Dendritic cell treated with granulocyte-macrophage colony-stimulating factor and Interleukin-4, amounts not matched to agents 40 ng/mL and 50 ng/mL, for 4 days (primary cell): ENCODE measurements at regions not wholly inside any gene's neighbourhood (a gene's known extent, or its start where the extent isn't known, plus 50 kb on each side); places are given as distances from the start of the nearest gene placed in this dataset.

Experiments
- H3K27ac Mint-ChIP-seq: one replicate; pipeline ENCODE4 v1.8.0; 2022; ENCODE audit warnings: mild to moderate bottlenecking, mixed read lengths
- H3K27me3 Mint-ChIP-seq: one replicate; pipeline ENCODE4 v1.8.0; 2022; ENCODE audit warnings: mild to moderate bottlenecking, mixed read lengths
- H3K36me3 Mint-ChIP-seq: one replicate; pipeline ENCODE4 v1.8.0; 2022; ENCODE audit warnings: low read depth, mixed read lengths
- H3K4me1 Mint-ChIP-seq: one replicate; pipeline ENCODE4 v1.8.0; 2022; ENCODE audit warnings: low read depth, mixed read lengths
- H3K4me3 Mint-ChIP-seq: one replicate; pipeline ENCODE4 v1.8.0; 2022; ENCODE audit warnings: mild to moderate bottlenecking, moderate library complexity, mixed read lengths
- H3K9me3 Mint-ChIP-seq: one replicate; pipeline ENCODE4 v1.8.0; 2022; ENCODE audit warnings: mixed read lengths
- intact Hi-C: fragments of 100-400 bp; cut with micrococcal nuclease; formaldehyde crosslinking; loops from one replicate; pipeline ENCODE4 v1.15.0; 2022

DNA sequence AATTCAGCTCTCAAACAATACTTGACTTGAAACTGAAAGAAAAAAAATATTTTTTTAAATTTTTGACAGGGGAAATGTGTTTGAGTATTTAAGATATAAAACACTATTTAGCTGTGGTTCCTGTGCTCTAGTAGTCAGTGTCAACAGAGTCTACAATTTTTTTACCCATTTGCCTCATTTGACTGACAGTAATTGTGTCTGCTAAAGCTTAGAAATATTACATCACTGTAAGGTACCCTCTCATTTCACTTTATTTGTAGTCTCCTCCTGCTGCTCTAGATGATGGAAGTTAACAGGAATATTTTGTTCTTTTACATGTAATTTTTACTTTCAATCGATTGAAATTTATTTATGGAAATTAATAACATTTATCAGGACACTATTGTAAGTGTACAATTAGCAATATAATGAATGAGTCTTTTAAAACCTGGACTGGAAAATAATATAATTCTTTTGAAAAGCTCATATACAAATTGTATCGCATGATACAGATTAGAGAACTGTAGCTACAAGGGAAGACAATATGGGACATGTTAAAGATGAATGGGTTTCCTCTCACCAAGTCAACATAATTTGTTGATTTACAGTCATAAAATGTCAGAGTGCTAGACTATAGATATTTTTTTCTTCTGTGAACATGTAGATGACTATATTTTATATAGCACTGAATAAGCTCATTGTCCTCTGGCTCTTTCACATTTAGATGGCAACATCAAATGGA, 1186.5 kb upstream of the ADGRL3 start:
- Mint-ChIP-seq H3K36me3 (no peaks in the 10 kb centered on the region), H3K9me3 (no peaks in the 10 kb centered on the region), H3K4me1 (no peaks in the 10 kb centered on the region), H3K27me3 (no peaks in the 10 kb centered on the region), H3K4me3 (no peak overlapping the region), H3K27ac (no peak overlapping the region)
- intact Hi-C loops: no loop called here

DNA sequence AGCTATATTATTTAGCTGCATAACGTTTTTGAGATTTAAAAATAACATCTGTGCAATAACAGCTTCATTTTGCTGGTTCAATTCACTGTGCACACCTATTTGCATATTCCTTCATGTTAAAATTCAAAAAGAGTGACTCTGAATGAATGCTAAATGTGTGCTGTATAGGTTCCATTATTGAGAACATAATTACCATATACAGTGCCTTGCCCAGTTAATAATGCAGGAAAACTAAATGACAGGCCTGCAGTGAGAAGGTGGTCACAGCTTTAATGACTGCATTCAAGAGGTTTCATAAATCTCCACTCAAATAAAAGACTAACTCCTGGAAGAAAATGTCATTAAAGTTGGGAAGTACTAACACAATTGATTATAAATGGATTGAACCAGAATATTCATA, 1183.2 kb upstream of the ADGRL3 start:
- Mint-ChIP-seq H3K9me3 (no peaks in the 10 kb centered on the region), H3K36me3 (no peaks in the 10 kb centered on the region), H3K27me3 (no peaks in the 10 kb centered on the region), H3K4me1 (no peaks in the 10 kb centered on the region), H3K4me3 (no peak overlapping the region), H3K27ac (no peak overlapping the region)
- intact Hi-C loops: no loop called here

DNA sequence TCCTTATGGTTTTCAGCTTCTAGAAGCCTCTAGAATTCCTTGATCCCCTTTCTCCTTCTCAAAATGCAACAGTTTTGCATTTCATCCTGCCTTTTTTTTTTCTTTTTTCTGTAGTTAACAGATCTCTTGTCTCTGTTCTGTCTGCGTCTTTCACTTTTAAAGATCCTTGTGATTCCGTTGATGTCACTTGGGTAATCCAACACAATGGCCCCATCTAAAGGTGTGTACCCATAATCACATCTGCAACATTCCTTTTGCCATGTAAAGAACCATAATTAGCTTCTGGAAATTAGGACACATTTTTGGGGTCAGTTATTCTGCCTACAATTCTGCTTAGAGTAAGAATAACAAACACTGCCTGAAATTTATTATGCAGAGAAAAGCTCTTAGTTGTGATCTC, 1180.9 kb upstream of the ADGRL3 start:
- Mint-ChIP-seq H3K9me3 (no peaks in the 10 kb centered on the region), H3K27me3 (no peaks in the 10 kb centered on the region), H3K27ac (no peak overlapping the region), H3K4me1 (no peaks in the 10 kb centered on the region), H3K4me3 (no peak overlapping the region), H3K36me3 (no peaks in the 10 kb centered on the region)
- intact Hi-C loops: no loop called here

DNA sequence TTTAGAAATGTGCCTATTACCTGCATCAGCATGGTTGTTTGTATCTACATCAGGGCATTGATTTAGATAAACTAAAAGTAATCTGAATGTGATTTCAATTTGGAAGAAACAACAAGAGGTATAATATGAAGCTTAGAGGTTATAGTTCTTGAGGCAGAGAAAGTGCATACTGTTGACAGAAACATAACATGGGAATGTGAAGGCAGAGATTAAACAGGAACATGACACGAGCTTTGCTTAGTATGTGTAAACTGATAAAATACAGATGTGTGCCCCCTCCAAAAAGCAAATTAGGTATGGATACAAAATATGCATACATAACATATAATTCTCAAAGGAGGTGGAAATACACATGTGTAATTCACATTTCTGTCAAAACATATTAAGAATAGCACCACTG, 1180.2 kb upstream of the ADGRL3 start:
- Mint-ChIP-seq H3K4me1 (no peaks in the 10 kb centered on the region), H3K4me3 (no peak overlapping the region), H3K36me3 (no peaks in the 10 kb centered on the region), H3K9me3 (no peaks in the 10 kb centered on the region), H3K27me3 (no peaks in the 10 kb centered on the region), H3K27ac (no peak overlapping the region)
- intact Hi-C loops: no loop called here

DNA sequence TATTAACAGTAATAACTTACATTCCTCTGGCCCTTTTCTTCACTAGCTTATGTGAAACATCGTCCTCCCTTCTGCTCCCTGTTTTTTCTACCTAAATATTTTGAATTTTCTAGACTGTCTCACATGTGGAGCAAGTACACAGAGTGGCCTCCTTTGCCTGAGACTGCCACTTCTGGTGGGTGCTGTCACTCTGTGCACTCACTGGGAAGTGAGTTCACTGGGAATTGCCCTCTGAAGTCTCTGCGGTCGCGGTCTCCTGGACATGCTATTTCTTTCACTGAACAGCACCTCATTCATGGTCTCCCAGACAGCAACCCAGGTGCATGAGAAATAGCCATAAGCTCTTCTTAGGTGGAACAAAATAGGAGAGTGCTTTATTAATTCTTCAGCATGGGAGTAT, 1179.7 kb upstream of the ADGRL3 start:
- Mint-ChIP-seq H3K9me3 (no peaks in the 10 kb centered on the region), H3K4me1 (no peaks in the 10 kb centered on the region), H3K4me3 (no peak overlapping the region), H3K36me3 (no peaks in the 10 kb centered on the region), H3K27me3 (no peaks in the 10 kb centered on the region), H3K27ac (no peak overlapping the region)
- intact Hi-C loops: no loop called here

DNA sequence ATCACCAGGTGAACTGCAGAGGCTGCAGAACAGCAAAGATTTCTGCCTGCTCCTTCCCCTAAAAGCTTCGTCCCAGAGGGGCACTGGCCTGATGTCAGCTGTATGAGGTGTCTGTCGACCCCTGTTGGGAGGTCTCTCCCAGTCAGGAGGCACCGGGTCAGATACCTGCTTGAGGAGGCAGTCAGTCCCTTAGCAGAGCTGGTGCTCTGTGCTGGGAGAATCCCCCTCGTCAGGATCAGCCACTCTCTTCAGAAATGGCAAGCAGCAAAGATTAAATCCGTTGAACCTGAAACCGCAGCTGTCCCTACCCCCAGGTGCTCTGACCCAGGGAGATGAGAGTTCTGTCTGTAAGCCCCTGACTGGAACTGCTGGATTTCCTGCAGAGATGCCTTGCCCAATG, 1166.3 kb upstream of the ADGRL3 start:
- H3K4me3 Mint-ChIP-seq: no peak overlapping the region
- intact Hi-C loops: no loop called here
- H3K36me3 Mint-ChIP-seq: no peaks in the 10 kb centered on the region
- no peaks in the 10 kb centered on the region for H3K4me1 Mint-ChIP-seq
- no peaks in the 10 kb centered on the region for H3K27me3 Mint-ChIP-seq
- H3K27ac Mint-ChIP-seq: no peak overlapping the region
- peaks cover 16% of the 10 kb centered on the region for H3K9me3 Mint-ChIP-seq

DNA sequence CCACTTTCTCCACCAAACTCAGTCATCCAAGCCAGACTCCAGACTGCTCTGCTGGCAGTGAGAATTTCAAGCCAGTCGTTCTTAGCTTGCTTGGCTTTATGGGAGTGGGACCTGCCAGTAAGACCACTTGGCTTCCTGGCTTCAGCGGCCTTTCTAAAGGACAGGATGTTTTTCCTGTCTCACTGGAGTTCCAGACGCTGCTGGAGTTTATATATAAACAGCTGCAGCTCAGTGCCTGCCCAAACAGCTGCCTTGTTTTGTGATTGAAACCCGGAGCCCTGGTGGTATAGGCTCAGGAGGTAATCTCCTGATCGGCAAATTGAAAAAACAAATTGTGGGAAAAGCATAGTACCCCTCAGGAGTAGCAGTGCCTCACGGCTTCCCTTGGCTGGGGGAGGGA, 1165.8 kb upstream of the ADGRL3 start:
- Mint-ChIP-seq H3K9me3 (peaks cover 16% of the 10 kb centered on the region), H3K27me3 (no peaks in the 10 kb centered on the region), H3K27ac (no peak overlapping the region), H3K4me3 (no peak overlapping the region), H3K4me1 (no peaks in the 10 kb centered on the region), H3K36me3 (no peaks in the 10 kb centered on the region)
- intact Hi-C loops: no loop called here

DNA sequence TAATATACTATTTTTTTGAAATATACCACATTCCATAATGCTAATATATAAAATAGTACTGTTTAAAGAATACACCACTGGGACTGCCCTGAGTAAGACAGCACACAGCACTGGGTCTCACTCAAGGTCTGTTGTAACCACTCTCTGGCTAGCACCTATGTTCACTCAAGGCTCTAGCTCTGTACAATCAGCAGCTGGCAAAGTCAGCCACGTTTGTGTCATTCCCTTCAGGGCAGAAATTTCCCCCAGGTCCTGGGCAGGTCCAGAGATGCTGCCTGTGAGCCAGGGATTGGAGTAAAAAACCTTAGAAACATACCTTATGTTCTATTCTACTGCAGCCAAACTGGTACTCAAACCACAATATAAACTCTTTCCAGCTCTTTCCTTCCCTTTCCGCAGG, 1160.2 kb upstream of the ADGRL3 start:
- H3K4me1 Mint-ChIP-seq: no peaks in the 10 kb centered on the region
- intact Hi-C loops: no loop called here
- no peak overlapping the region for H3K4me3 Mint-ChIP-seq
- H3K27me3 Mint-ChIP-seq: no peaks in the 10 kb centered on the region
- H3K27ac Mint-ChIP-seq: no peak overlapping the region
- no peaks in the 10 kb centered on the region for H3K36me3 Mint-ChIP-seq
- H3K9me3 Mint-ChIP-seq: peaks cover 15% of the 10 kb centered on the region

DNA sequence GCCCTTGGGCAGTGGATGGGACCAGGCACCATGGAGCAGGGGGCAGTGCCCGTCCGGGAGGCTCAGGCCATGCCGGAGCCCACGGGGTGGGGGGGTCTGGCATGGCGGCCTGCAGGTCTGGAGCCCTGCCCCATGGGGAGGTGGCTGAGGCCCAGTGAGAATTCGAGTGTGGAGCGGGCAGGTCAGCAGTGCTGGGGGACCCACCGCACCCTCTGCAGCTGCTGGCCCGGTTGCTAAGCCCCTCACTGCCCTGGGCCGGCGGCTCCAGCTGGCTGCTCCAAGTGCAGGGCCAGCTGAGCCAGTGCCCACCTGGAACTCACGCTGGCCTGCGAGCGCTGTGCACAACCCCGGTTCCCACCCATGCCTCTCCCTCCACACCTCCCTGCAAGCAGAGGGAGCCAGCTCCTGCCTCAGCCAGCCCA, 1157.9 kb upstream of the ADGRL3 start:
- Mint-ChIP-seq H3K36me3 (no peaks in the 10 kb centered on the region), H3K27me3 (no peaks in the 10 kb centered on the region), H3K4me1 (no peaks in the 10 kb centered on the region), H3K4me3 (no peak overlapping the region), H3K9me3 (peaks cover 15% of the 10 kb centered on the region), H3K27ac (no peak overlapping the region)
- intact Hi-C loops: no loop called here

DNA sequence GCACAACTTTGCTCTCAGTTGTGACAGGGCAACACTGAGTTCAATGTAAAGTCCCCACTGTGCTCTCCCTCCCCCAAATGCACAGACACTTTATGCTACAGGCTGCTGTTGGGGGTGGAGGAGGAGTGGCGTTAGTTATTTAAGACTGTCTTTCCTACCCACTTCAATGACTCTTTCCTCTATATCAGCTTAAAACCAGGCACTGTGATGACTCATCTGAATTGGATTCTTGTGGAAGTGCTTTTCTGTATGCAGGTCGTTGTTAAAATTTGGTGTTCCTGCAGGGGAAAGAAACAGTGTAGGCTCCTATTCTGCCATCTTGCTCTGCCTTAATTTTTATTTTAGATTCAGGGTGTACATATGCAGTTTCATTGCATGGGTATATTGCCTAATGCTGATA, 1157.2 kb upstream of the ADGRL3 start:
- H3K36me3 Mint-ChIP-seq: no peaks in the 10 kb centered on the region
- H3K4me1 Mint-ChIP-seq: no peaks in the 10 kb centered on the region
- intact Hi-C loops: no loop called here
- H3K27me3 Mint-ChIP-seq: no peaks in the 10 kb centered on the region
- H3K4me3 Mint-ChIP-seq: no peak overlapping the region
- peaks cover 15% of the 10 kb centered on the region for H3K9me3 Mint-ChIP-seq
- H3K27ac Mint-ChIP-seq: no peak overlapping the region

DNA sequence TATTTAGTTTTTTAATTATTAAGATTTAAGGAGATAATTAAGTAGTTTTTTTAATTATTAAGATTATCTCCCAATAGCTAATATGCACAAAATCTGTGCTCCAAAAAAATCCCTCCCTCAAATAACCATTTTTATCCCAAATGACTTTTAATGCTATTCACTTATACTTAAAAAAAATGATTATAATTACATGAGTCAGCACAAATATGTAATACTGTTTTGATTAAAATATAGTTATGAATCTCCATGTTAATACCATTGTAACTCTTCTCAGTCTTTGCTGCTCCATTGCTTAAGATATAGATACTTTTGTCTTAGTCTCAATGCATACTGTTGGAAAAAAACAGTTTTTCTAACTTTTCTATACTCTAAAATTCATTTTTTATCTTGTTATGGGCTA, 1121.1 kb upstream of the ADGRL3 start:
- intact Hi-C loops: no loop called here

DNA sequence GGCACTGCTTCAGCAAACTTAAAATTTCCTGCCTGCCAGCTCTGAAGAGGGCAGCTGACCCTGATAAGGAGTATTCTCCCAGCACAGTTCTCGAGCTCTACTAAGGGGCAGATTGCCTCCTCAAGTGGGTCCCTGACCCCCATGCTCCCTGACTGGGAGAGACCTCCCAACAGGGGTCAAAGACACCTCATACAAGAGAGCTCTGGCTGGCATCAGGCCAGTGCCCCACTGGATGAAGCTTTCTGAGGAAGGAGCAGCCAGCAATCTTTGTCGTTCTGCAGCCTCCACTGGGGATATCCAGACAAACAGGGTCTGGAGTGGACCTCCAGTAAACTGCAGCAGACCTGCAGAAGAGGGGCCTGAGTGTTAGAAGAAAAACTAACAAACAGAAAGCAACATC, 1118.3 kb upstream of the ADGRL3 start:
- H3K27me3 Mint-ChIP-seq: no peaks in the 10 kb centered on the region
- H3K4me3 Mint-ChIP-seq: no peak overlapping the region
- intact Hi-C loops: no loop called here
- H3K27ac Mint-ChIP-seq: no peak overlapping the region
- peaks cover 48% of the 10 kb centered on the region for H3K9me3 Mint-ChIP-seq
- H3K36me3 Mint-ChIP-seq: no peaks in the 10 kb centered on the region
- H3K4me1 Mint-ChIP-seq: no peaks in the 10 kb centered on the region

More for the DNA sequence above, 1121.1 kb upstream of the ADGRL3 start:
- Mint-ChIP-seq H3K4me3 (no peak overlapping the region), H3K27ac (no peak overlapping the region), H3K36me3 (no peaks in the 10 kb centered on the region), H3K4me1 (no peaks in the 10 kb centered on the region), H3K27me3 (no peaks in the 10 kb centered on the region), H3K9me3 (peaks cover 42% of the 10 kb centered on the region)

DNA sequence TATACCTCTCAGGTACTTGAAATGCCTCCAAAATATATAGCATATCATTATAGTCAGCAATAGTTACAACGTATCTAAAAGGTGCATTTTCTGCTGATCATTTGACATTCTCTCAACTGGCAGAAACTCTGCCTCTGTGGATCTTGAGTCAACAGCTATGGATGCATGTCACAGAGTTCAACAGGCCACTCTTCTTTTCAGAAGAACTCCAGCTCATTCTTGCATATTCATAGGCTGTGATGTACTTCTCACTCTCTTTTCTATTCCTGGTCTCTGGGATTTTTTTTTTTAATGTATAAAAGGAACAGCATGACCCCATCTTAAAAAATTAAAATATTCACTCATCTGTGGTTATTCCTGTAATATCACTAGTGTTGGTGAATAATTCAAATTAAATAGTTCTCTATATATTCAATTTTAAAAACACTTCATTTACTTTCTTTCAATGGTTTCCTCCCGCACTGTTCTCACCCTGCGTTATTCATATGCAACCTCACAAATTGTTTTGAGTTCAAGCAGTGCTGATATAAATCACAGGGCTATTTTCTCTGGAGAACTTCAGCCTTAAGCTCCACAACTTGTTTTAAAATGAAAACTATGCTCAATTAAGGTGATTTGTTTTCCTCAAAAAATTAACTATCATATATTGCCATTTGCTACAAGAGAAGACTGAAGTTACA, 1111.2 kb upstream of the ADGRL3 start:
- Mint-ChIP-seq H3K4me3 (no peak overlapping the region), H3K4me1 (no peaks in the 10 kb centered on the region), H3K36me3 (no peaks in the 10 kb centered on the region), H3K27me3 (no peaks in the 10 kb centered on the region), H3K27ac (no peak overlapping the region), H3K9me3 (peaks cover 18% of the 10 kb centered on the region)
- intact Hi-C loops: no loop called here

DNA sequence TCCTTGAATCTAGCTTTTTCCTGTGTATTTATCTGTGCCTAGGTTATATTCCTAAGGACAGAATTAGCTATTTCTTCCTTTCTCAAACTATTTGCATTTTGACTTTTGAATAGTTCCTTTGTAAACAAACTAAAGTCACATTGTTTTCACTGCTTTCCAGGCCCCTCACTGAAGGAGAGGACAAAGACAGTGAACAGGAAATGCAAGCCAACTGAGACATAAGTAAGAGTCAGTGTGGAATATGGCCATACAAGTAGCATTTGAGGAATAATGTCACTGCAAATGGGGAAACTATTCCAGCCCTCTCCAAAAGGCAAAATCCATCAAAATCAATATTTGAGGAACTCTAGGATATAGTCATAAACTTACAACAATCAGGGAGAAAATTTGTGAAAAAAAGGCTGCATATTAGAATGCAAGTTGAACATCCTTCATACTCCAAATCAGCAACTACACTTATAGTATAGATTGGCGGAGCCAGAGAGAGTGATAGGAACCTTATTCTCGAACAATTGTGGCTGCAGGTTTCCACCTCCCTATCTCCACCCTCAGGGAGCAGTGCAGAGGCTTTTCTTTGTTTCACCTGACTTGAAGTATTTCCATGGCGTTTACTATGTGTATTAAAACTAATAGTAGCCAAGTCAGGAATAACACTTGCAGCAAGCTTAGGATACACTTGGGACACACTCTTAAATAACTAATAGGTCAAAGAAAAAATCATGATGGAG, 1110.4 kb upstream of the ADGRL3 start:
- no peak overlapping the region for H3K27ac Mint-ChIP-seq

More for the DNA sequence above, 1110.4 kb upstream of the ADGRL3 start:
- Mint-ChIP-seq H3K36me3 (no peaks in the 10 kb centered on the region), H3K9me3 (peaks cover 11% of the 10 kb centered on the region), H3K4me3 (no peak overlapping the region), H3K4me1 (no peaks in the 10 kb centered on the region), H3K27me3 (no peaks in the 10 kb centered on the region)
- intact Hi-C loops: no loop called here
